NCI-H82 treated with DMSO at 0.1 percent for 48 hours (cell line): ENCODE measurements at regions not wholly inside any gene's neighbourhood (a gene's known extent, or its start where the extent isn't known, plus 50 kb on each side); places are given as distances from the start of the nearest gene placed in this dataset.
A peak's percentile ranks its signal among the peaks of the same experiment; 100 is the strongest.

Source experiments
- DNase-seq: peaks from one replicate; lab custom pipeline; 2025; ENCODE audit not compliant: unreplicated experiment; lab: John Stamatoyannopoulos, UW

- no peak for DNase-seq
Measured at GRCh38 chr13:34647379-34648150, 294.5 kb upstream of the NBEA start.

- no peak for DNase-seq
Measured at GRCh38 chr13:34654203-34654602, 287.9 kb upstream of the NBEA start.

- DNase-seq: no peak
Measured at GRCh38 chr13:34654647-34655046, 287.4 kb upstream of the NBEA start.

DNA sequence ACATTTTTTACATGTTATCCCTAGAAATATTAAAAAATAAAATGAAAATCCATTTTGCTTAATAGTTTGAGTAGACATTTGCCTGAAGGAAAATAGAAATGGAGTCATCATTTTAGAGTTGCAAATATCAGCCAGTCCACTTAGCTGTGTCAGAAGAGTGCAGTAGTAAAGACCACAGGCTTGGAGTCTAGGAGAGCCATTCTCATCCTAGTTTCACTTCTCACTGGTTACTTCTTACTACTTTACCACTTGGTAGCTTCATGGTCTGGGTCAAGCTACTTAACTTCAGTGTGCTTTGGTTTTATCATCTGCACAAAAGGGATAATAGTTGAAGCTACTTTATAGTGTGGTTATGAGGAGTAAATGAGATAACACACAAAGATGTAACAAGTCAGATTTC is 286.5 kb upstream of the NBEA start:
- DNase-seq: no peak

- no peak for DNase-seq
Measured at GRCh38 chr13:34657716-34658115, 284.4 kb upstream of the NBEA start.

DNA sequence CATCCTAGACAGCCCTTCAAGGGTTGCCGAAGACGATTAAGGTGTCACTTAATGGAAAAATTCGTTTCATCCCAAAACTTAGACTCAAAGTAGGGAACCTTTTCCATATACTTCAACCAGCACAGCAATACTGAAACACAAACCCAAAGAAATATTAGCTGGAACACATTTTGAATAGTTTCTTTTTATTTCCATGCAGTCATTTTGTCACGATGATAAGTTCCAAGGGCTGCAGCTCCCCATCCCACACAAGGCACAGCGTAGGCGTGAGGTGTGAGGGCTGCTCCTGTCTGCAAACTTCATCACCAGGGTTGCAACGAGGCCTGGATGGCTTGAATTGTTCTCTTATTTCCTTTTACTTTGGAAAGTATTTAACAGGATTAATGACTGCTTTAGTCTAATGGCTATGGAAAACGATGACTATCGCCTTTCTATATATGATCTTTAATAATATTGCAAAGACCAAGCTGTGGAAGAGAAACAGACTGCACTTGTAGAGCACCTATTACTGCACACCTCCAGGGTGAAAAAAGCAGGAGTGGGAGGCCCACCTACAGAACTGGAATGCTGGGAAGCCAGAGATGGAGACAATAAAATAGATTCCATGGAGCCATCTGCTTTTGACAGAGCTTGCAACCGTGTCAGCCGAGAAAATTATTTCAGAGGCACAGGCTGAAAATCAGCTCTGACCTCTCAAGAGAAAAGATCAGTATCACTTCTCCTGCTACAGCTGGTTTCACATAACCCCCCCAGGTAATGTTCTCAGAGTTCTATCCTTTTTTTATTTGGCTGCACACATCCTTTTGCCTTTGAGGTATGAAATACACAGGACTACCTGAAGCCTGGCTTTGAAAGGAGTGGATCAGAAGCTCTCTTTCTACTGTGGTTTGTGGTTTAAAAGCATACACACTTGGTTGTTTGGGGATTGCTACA is 274.5 kb upstream of the NBEA start:
- DNase-seq: no peak

DNA sequence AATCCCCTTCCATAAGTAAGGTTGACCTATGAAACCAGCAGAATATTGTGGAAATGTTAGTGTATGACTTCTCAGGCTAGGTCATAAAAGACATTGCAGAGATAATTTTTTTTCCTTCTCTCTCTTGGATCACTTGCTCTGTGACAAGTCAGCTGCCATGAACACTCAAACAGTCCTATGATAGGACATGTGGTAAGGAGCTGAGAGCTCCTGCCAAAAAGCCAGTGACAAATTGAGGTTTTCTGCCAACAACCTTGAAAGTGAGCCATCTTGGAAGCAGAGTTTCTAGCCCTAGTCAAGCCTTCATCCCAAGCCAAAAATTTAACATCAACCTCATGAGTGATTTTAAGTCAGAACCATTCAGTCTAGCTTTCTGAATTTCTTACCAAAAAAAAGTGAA is 270.9 kb upstream of the NBEA start:
- no peak for DNase-seq

- DNase-seq: no peak
Measured at GRCh38 chr13:34672631-34673030, 269.4 kb upstream of the NBEA start.

DNA sequence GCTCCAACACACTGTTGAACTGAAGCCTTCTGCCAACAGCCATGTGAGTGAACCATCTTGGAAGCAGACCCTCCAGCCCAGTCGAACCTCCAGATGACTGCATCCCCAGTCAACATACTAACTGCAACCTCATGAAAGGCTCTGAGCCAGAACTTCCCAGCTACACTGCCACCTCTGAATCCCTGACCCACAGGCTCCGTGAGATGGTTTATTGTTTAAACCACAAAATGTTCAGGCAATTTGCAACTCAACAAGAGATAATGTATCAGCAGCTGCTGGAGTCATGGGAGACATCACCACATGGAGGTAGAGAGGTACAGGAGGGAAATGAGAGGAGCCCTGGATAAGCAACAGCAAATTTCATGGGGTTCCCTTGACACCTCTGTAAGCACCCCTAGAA is 266.4 kb upstream of the NBEA start:
- DNase-seq: no peak

DNA sequence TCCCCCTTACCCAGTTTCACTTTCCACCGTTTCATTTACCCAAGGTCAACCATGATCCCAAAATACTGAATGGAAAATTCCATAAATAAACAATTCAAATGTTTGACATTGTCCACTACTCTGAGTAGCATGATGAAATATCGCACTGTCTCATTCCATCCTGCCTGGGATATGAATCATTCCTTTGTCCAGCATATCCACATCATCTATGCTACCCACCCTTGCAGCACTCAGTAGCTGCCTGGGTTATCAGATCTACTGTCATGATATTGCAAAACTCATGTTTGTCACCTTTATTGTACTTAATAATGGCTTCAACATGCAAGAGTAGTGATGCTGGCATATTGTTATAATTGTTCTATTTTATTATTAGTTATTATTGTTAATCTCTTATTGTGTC is 263.9 kb upstream of the NBEA start:
- DNase-seq: no peak

DNA sequence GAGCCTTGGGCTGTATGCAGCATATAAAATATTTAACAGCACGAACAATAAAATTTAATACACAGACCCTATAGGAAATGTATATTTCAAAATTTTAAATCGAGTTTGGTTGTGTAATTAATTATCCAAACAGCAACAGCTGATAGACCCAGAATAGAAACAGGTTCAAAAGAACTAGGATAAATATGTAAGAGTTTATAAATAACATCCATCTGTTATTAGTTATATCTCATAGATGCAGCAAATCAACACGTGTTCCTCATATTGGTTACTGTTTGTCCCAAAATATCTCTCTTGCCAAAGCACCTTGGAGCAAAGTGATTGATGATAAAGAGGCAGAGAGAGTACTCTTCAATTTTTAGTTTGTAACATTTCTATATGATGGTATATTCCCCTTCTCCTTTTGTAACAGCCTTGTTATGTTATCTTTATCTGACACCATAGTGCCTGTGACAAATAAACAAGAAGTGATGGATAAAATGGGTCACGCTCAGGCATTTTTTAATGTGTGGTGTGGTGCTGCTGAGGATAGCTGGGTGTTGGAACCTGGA is 260.6 kb upstream of the NBEA start:
- DNase-seq: no peak

DNA sequence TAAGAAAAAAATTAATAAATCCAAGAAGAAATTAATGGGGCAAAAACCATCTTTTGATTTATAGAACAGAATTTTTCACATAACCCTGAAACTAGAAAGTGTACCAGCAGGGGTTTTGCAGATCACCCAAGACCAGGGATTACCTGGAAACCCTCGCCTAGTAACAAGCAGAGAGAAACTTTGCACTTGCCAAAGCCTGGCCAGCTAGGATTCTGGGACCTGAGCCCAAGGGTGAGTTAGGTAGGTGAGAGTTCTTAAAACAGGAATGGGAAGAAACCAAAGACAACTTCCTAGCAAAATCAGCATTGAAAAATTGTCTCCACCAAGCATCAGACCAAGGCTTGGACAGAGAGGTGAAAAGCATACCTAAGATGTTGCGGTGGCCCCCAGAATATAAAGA is 247.0 kb upstream of the NBEA start:
- no peak for DNase-seq

- no peak for DNase-seq
Measured at GRCh38 chr13:34696296-34696695, 245.8 kb upstream of the NBEA start.

DNA sequence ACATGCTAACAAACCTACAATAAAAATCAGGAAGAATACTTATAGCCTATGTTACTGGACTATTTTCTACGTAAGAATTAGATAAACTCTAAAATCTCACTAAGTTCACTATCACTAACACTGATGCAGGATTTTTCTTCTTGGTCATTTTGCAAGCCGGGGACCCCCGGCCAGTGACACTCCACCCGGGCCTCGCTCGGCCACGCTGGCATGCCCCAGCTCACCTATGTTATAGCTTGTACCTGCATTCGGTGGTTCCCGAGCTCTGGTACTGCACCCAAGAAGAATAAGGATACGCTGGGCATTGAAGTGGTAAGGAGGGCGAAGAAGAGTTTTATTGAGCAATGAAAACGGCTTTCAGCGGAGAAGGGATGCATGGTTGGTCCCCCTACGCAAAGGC is 245.3 kb upstream of the NBEA start:
- no peak for DNase-seq

GRCh38 chr13:34698945-34699344 is 243.1 kb upstream of the NBEA start:
- DNase-seq: no peak

DNA sequence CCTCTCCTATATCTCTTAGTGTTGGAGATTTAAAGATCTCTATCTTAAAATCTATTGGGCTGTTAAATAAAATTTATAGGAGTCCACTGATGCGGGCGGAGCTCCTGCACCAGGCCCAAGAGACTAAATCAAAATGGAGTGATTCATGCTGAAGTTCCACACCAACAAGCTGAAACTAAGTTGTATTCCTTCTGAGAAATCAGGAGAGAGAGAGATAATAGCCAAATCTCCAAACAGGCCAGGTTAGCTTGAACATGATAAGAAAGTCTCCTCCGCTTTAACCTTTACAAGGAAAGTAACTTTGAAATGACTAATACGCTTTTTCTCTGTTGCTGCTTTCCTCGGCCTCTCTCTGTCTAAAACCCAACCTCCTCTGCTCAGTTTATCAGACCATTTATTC is 241.9 kb upstream of the NBEA start:
- DNase-seq: no peak

- DNase-seq: no peak
Measured at GRCh38 chr13:34701919-34702318, 240.2 kb upstream of the NBEA start.

DNA sequence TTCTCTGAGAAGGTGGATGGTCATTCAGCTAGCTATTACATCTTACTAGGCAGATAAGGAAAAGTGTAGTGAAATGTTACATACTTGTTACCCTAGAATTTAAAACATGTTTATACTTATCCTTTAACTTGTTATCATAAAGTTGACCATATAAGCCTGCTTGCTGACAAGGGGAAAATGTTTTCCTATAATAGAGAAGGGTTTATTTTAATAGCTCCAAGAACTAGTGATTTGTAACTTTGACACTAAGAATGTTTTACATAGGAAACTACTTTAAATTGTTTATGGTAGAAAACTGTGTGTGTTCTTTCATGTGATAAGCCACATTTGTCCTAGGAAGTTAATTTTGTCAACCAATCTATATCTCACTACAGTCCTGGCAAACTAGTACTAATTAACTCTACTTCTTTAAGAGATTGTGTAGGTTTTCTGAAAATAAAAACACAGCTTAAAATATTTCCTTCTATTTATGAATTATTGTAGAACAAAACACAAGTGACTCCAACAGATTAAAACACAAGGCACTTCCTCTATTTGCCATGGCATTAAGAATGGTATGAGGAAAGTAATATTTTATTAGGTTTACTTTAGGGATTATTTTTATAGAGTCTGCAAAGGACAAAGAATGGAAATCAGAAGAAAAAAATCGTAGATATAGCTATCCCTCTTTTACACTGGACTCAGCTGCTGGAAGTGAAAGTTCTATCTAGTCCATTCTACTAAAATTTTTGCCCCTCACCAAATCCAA is 233.3 kb upstream of the NBEA start:
- DNase-seq: no peak

- peak; percentile 74 for DNase-seq
Measured at GRCh38 chr13:34719060-34719875, 222.8 kb upstream of the NBEA start.

- no peak for DNase-seq
Measured at GRCh38 chr13:34720618-34721017, 221.5 kb upstream of the NBEA start.
